A549 (cell line): ENCODE measurements at regions not wholly inside any gene's neighbourhood (a gene's known extent, or its start where the extent isn't known, plus 50 kb on each side); places are given as distances from the start of the nearest gene placed in this dataset.

ENCODE experiments used
- ATAC-seq, 2 experiments: fragments of 200-7000 bp in 1 of 2; fragments of >200 bp in 1 of 2; cut with Nextera tagmentation in 1 of 2; cut with Tn5 transposase in 1 of 2; 3 replicates each; pipeline versions ENCODE4 v1.8.0 to v1.9.1; 2018 to 2020; ENCODE audit warnings: mild to moderate bottlenecking in 1 of 2, moderate library complexity in 1 of 2
- CTCF ChIA-PET: fragments of 300-600 bp; sonication (Branson Sonifier 250); formaldehyde crosslinking; extraction: SDS; loops from one replicate; lab custom pipeline; 2021; ENCODE audit warnings: antibody characterized with exemption, inconsistent platforms; lab: Yijun Ruan, JAX
- POLR2A ChIA-PET: fragments of 350-600 bp; formaldehyde crosslinking; extraction: SDS; loops from one replicate; lab custom pipeline; 2021; ENCODE audit warnings: antibody characterized with exemption, inconsistent platforms; lab: Yijun Ruan, JAX
- DNase-seq, 2 experiments: peaks; one replicate each; pipeline versions ENCODE4 v3.0.0 to v3.0.0-alpha.2; 2011 to 2016; ENCODE audit warnings: low read depth in 1 of 2, low spot score in 1 of 2
- FAIRE-seq: peaks from 2 replicates; lab custom pipeline; 2011; peaks lifted over from hg19 to GRCh38; lab: Jason Lieb, UNC
- H3K27ac ChIP-seq, 2 experiments: fragments of >200 bp; sonication (Bioruptor Twin); formaldehyde crosslinking; 3 replicates each; pipeline ENCODE4 v1.5.1; 2016 to 2017
- H3K4me1 ChIP-seq: fragments of >200 bp; sonication (Bioruptor Twin); formaldehyde crosslinking; 3 replicates; pipeline ENCODE4 v1.6.1; 2016
- H3K4me2 ChIP-seq: fragments of >200 bp; sonication (Bioruptor Twin); formaldehyde crosslinking; 3 replicates; pipeline ENCODE4 v1.6.1; 2016
- H3K4me3 ChIP-seq: fragments of >200 bp; sonication (Bioruptor Twin); formaldehyde crosslinking; 3 replicates; pipeline ENCODE4 v1.5.1; 2016
- H3K9me3 ChIP-seq: fragments of >200 bp; sonication (Bioruptor Twin); formaldehyde crosslinking; 3 replicates; pipeline ENCODE4 v1.6.1; 2016
- BCL3 ChIP-seq: fragments of >200 bp; sonication (Bioruptor Twin); formaldehyde crosslinking; IDR thresholded peaks from 3 replicates; pipeline ENCODE4 v1.6.1; 2016
- CBX2 ChIP-seq: fragments of 200-600 bp; sonication (generic); IDR thresholded peaks from 2 replicates; pipeline ENCODE4 v1.6.1; 2016; ENCODE audit warnings: low read depth, mild to moderate bottlenecking, borderline replicate concordance
- CEBPB ChIP-seq, 2 experiments: fragments of >200 bp in 1 of 2; sonication (Bioruptor Twin) in 1 of 2; formaldehyde crosslinking in 1 of 2; IDR thresholded peaks; 2 replicates each; pipeline ENCODE4 v1.6.1; 2012 to 2016
- EHF ChIP-seq: fragments of 250-450 bp; sonication (Bioruptor Pico); IDR thresholded peaks from 2 replicates; pipeline ENCODE4 v1.5.0; 2020; ENCODE audit warnings: mild to moderate bottlenecking
- EHMT2 ChIP-seq: fragments of 200-600 bp; sonication (generic); IDR thresholded peaks from 2 replicates; pipeline ENCODE4 v1.6.1; 2016; ENCODE audit warnings: antibody characterized with exemption, low read depth, mild to moderate bottlenecking, moderate library complexity
- FOXS1 ChIP-seq: fragments of 250-450 bp; sonication (Bioruptor Pico); IDR thresholded peaks from 2 replicates; pipeline ENCODE4 v1.5.0; 2020; ENCODE audit warnings: mild to moderate bottlenecking, moderate library complexity
- HDAC2 ChIP-seq: fragments of 200-600 bp; sonication (generic); IDR thresholded peaks from 2 replicates; pipeline ENCODE4 v1.6.1; 2016
- HMGXB4 ChIP-seq: fragments of 250-450 bp; sonication (Bioruptor Pico); IDR thresholded peaks from 2 replicates; pipeline ENCODE4 v1.5.0; 2021; ENCODE audit warnings: mild to moderate bottlenecking, moderate library complexity, borderline replicate concordance
- HOXB13 ChIP-seq: fragments of 250-450 bp; sonication (Bioruptor Pico); IDR thresholded peaks from 2 replicates; pipeline ENCODE4 v1.5.0; 2020; ENCODE audit warnings: low read depth, mild to moderate bottlenecking, moderate library complexity
- MAFK ChIP-seq: fragments of 450-650 bp; IDR thresholded peaks from 2 replicates; pipeline ENCODE4 v1.6.1; 2014; ENCODE audit not compliant: partially characterized antibody
- MYC ChIP-seq: IDR thresholded peaks from 2 replicates; pipeline ENCODE4 v1.6.1; 2012; ENCODE audit warnings: mild to moderate bottlenecking, inconsistent platforms, low read length, improper control_type of control experiment, borderline replicate concordance
- NFE2L2 ChIP-seq: fragments of 150-350 bp; conservative IDR thresholded peaks from 2 replicates; pipeline ENCODE4 v1.6.1; 2014; ENCODE audit warnings: low read length
- POLR2A ChIP-seq: IDR thresholded peaks from 2 replicates; pipeline ENCODE4 v1.6.1; 2012; ENCODE audit warnings: mild to moderate bottlenecking, low read length
- POLR2AphosphoS2 ChIP-seq: conservative IDR thresholded peaks from 2 replicates; pipeline ENCODE4 v1.6.1; 2012; ENCODE audit warnings: low read length, improper control_type of control experiment, inconsistent platforms
- RAD21 ChIP-seq, 2 experiments: fragments of >200 bp in 1 of 2; sonication (Bioruptor Twin) in 1 of 2; formaldehyde crosslinking in 1 of 2; IDR thresholded peaks in 1 of 2; conservative IDR thresholded peaks in 1 of 2; 2 replicates in 1 of 2; 3 replicates in 1 of 2; pipeline ENCODE4 v1.6.1; 2012 to 2018; ENCODE audit warnings: inconsistent platforms in 1 of 2
- RARB ChIP-seq: fragments of 250-450 bp; sonication (Bioruptor Pico); IDR thresholded peaks from 2 replicates; pipeline ENCODE4 v1.8.0; 2021; ENCODE audit warnings: mild to moderate bottlenecking, moderate library complexity
- RFX5 ChIP-seq: fragments of 450-650 bp; IDR thresholded peaks from 2 replicates; pipeline ENCODE4 v1.7.1; 2014; ENCODE audit warnings: antibody characterized with exemption, mild to moderate bottlenecking, moderate library complexity
- RNF2 ChIP-seq: fragments of 200-600 bp; sonication (generic); IDR thresholded peaks from 2 replicates; pipeline ENCODE4 v1.6.1; 2016; ENCODE audit warnings: low read depth, mild to moderate bottlenecking, antibody characterized with exemption, moderate library complexity, borderline replicate concordance
- SMC3 ChIP-seq: fragments of >200 bp; sonication (Bioruptor Twin); formaldehyde crosslinking; IDR thresholded peaks from 3 replicates; pipeline ENCODE4 v1.6.1; 2018; ENCODE audit warnings: inconsistent platforms
- SREBF2 ChIP-seq: fragments of 450-650 bp; IDR thresholded peaks from 2 replicates; pipeline ENCODE4 v1.6.1; 2014; ENCODE audit warnings: mild to moderate bottlenecking, moderate library complexity
- TFCP2L1 ChIP-seq: fragments of 250-450 bp; sonication (Bioruptor Pico); IDR thresholded peaks from 2 replicates; pipeline ENCODE4 v1.5.0; 2021; ENCODE audit warnings: mild to moderate bottlenecking
- ZFP36 ChIP-seq: fragments of 450-650 bp; IDR thresholded peaks from 2 replicates; pipeline ENCODE4 v1.6.1; 2014; ENCODE audit warnings: borderline replicate concordance; ENCODE audit not compliant: partially characterized antibody
- WGBS: methylation state at CpG from one replicate; pipeline ENCODE4 v1.1.6; 2017; ENCODE audit errors: missing lambda C conversion rate; 5-methylcytosine and 5-hydroxymethylcytosine counted together
- TF ChIP-seq, protein P1 (sequence below): fragments of >200 bp; sonication (Bioruptor Twin); formaldehyde crosslinking; IDR thresholded peaks from 3 replicates; pipeline ENCODE4 v1.5.1; 2016
- TF ChIP-seq, protein P2 (sequence below): fragments of 250-450 bp; sonication (Bioruptor Pico); IDR thresholded peaks from 2 replicates; pipeline ENCODE4 v1.5.0; 2020; ENCODE audit warnings: low read depth, mild to moderate bottlenecking, moderate library complexity
- TF ChIP-seq, protein P3 (sequence below): IDR thresholded peaks from 2 replicates; pipeline ENCODE4 v1.6.1; 2012
- TF ChIP-seq, protein P4 (sequence below): fragments of 200-600 bp; sonication (generic); IDR thresholded peaks from 2 replicates; pipeline ENCODE4 v1.6.1; 2016; ENCODE audit warnings: antibody characterized with exemption, mild to moderate bottlenecking, moderate library complexity

DNA sequence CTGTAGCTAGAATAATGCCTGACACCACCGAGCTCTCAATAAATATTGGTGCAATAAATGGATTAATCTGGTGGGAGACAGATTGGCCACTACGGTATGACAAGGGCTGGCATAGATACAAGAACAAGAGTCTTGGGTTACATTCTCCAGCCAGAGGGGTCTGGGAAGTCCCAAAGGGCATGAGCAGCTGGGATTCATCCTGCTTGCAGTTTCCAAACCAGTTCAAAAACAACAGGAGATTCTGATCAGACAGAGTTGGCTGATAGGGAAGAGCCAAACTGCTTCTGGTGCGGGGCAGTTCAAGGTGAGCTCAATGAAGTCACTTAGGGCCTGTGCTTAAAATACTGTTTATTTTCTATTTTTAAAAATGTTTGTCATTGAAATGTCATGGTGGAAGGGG is 266.9 kb downstream of the TNS1 start:
- TF ChIP-seq EHF (CRISPR knock-in tag): no peak
- TF ChIP-seq FOXS1: no peak
- TF ChIP-seq ZFP36: no peak
- TF ChIP-seq, protein P1, sequence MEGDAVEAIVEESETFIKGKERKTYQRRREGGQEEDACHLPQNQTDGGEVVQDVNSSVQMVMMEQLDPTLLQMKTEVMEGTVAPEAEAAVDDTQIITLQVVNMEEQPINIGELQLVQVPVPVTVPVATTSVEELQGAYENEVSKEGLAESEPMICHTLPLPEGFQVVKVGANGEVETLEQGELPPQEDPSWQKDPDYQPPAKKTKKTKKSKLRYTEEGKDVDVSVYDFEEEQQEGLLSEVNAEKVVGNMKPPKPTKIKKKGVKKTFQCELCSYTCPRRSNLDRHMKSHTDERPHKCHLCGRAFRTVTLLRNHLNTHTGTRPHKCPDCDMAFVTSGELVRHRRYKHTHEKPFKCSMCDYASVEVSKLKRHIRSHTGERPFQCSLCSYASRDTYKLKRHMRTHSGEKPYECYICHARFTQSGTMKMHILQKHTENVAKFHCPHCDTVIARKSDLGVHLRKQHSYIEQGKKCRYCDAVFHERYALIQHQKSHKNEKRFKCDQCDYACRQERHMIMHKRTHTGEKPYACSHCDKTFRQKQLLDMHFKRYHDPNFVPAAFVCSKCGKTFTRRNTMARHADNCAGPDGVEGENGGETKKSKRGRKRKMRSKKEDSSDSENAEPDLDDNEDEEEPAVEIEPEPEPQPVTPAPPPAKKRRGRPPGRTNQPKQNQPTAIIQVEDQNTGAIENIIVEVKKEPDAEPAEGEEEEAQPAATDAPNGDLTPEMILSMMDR: no peak
- TF ChIP-seq, protein P2, sequence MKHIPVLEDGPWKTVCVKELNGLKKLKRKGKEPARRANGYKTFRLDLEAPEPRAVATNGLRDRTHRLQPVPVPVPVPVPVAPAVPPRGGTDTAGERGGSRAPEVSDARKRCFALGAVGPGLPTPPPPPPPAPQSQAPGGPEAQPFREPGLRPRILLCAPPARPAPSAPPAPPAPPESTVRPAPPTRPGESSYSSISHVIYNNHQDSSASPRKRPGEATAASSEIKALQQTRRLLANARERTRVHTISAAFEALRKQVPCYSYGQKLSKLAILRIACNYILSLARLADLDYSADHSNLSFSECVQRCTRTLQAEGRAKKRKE (CRISPR knock-in tag): no peak
- TF ChIP-seq POLR2AphosphoS2: no peak
- no peak for TF ChIP-seq NFE2L2
- no peak for TF ChIP-seq POLR2A
- TF ChIP-seq, protein P3, sequence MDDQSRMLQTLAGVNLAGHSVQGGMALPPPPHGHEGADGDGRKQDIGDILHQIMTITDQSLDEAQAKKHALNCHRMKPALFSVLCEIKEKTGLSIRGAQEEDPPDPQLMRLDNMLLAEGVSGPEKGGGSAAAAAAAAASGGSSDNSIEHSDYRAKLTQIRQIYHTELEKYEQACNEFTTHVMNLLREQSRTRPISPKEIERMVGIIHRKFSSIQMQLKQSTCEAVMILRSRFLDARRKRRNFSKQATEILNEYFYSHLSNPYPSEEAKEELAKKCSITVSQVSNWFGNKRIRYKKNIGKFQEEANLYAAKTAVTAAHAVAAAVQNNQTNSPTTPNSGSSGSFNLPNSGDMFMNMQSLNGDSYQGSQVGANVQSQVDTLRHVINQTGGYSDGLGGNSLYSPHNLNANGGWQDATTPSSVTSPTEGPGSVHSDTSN: no peak
- no peak for TF ChIP-seq HOXB13 (CRISPR knock-in tag)
- TF ChIP-seq MYC: no peak
- no peak for TF ChIP-seq MAFK
- TF ChIP-seq BCL3: no peak
- TF ChIP-seq RFX5: no peak
- no peak for TF ChIP-seq CBX2
- TF ChIP-seq CEBPB (IDR thresholded peaks at IDR 0.05): no peak
- TF ChIP-seq, all 56 proteins: peak for 0
- Histone ChIP-seq H3K4me3 (no peak overlapping the region), H3K9me3 (no peaks in the 10 kb centered on the region), H3K27ac (no peak overlapping the region), H3K4me1 (no peaks in the 10 kb centered on the region), H3K4me2 (no peak overlapping the region)
- 82% methylated on average over 3 of the region's 3 CpGs for WGBS
- FAIRE-seq (no peak), DNase-seq (no peak), ATAC-seq (no peak)
- POLR2A ChIA-PET: no interaction called here
- CTCF ChIA-PET: interaction anchor here (0.8 to 0.9 kb wide), 2 partner anchors 20 to 23 kb away, joined by 3 read pairs; no protein-coding TSS in a partner anchor

- TF ChIP-seq, protein P4, sequence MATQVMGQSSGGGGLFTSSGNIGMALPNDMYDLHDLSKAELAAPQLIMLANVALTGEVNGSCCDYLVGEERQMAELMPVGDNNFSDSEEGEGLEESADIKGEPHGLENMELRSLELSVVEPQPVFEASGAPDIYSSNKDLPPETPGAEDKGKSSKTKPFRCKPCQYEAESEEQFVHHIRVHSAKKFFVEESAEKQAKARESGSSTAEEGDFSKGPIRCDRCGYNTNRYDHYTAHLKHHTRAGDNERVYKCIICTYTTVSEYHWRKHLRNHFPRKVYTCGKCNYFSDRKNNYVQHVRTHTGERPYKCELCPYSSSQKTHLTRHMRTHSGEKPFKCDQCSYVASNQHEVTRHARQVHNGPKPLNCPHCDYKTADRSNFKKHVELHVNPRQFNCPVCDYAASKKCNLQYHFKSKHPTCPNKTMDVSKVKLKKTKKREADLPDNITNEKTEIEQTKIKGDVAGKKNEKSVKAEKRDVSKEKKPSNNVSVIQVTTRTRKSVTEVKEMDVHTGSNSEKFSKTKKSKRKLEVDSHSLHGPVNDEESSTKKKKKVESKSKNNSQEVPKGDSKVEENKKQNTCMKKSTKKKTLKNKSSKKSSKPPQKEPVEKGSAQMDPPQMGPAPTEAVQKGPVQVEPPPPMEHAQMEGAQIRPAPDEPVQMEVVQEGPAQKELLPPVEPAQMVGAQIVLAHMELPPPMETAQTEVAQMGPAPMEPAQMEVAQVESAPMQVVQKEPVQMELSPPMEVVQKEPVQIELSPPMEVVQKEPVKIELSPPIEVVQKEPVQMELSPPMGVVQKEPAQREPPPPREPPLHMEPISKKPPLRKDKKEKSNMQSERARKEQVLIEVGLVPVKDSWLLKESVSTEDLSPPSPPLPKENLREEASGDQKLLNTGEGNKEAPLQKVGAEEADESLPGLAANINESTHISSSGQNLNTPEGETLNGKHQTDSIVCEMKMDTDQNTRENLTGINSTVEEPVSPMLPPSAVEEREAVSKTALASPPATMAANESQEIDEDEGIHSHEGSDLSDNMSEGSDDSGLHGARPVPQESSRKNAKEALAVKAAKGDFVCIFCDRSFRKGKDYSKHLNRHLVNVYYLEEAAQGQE: no peak
- TF ChIP-seq HMGXB4 (CRISPR knock-in tag) (no peak), CEBPB (IDR thresholded peaks at IDR 0.05) (no peak), POLR2A (no peak), CBX2 (no peak), TFCP2L1 (no peak), POLR2AphosphoS2 (no peak), RNF2 (no peak), EHMT2 (no peak), HDAC2 (no peak), SMC3 (no peak), RARB (CRISPR knock-in tag) (no peak), SREBF2 (no peak), RAD21 (conservative IDR thresholded peaks at IDR 0.05 in 1 of 2, IDR thresholded peaks at IDR 0.05 in 1 of 2) (no peak), BCL3 (no peak)
- TF ChIP-seq, all 56 proteins: peak for 0
- POLR2A ChIA-PET: no interaction called here
Measured at GRCh38 chr2:217735034-217735433, 267.8 kb downstream of the TNS1 start.

More at GRCh38 chr2:217735034-217735433, 267.8 kb downstream of the TNS1 start:
- DNase-seq: no peak
- Histone ChIP-seq H3K27ac (no peak overlapping the region), H3K4me2 (no peak overlapping the region), H3K4me3 (no peak overlapping the region), H3K9me3 (no peaks in the 10 kb centered on the region), H3K4me1 (no peaks in the 10 kb centered on the region)
- ATAC-seq: no peak
- FAIRE-seq: no peak
- CTCF ChIA-PET: interaction anchor here (0.9 kb wide), 1 partner anchor 22 kb away, joined by 3 read pairs; no protein-coding TSS in a partner anchor
